Activated CD8-positive, alpha-beta memory T cell treated with anti-CD3 and anti-CD28 coated beads, Interleukin-2, amount 10 ng/mL, durations not matched to agents 7 days and 5 days (primary cell): ENCODE measurements at regions not wholly inside any gene's neighbourhood (a gene's known extent, or its start where the extent isn't known, plus 50 kb on each side); places are given as distances from the start of the nearest gene placed in this dataset.
"Not testable (repeated sequence)": the region's sequence is repeated elsewhere in the genome, so short reads cannot be mapped to it uniquely, and the experiment has no call there.

ENCODE experiments used
- ATAC-seq: fragments of 150-1000 bp; cut with Tn5 transposase; one replicate; pipeline ENCODE4 v1.10.0; 2021; ENCODE audit warnings: moderate library complexity
- CTCF ChIA-PET: fragments of 350-600 bp; sonication (Branson Sonifier 250); formaldehyde crosslinking; loops from one replicate; lab custom pipeline; 2021; ENCODE audit warnings: antibody characterized with exemption; lab: Charles Lee
- DNase-seq: peaks from one replicate; pipeline ENCODE4 v3.0.0-alpha.2; 2020
- H3K27ac Mint-ChIP-seq: one replicate; pipeline ENCODE4 v1.8.0; 2021; ENCODE audit warnings: mild to moderate bottlenecking, mixed read lengths
- H3K27me3 Mint-ChIP-seq: one replicate; pipeline ENCODE4 v1.8.0; 2021; ENCODE audit warnings: mixed read lengths
- H3K36me3 Mint-ChIP-seq: one replicate; pipeline ENCODE4 v1.8.0; 2021; ENCODE audit warnings: mild to moderate bottlenecking, mixed read lengths
- H3K4me1 Mint-ChIP-seq: one replicate; pipeline ENCODE4 v1.8.0; 2021; ENCODE audit warnings: mixed read lengths
- H3K4me3 Mint-ChIP-seq: one replicate; pipeline ENCODE4 v1.8.0; 2021; ENCODE audit warnings: mild to moderate bottlenecking, moderate library complexity, mixed read lengths
- H3K9me3 Mint-ChIP-seq: one replicate; pipeline ENCODE4 v1.8.0; 2022; ENCODE audit warnings: low read depth, mixed read lengths

GRCh38 chr7:14988941-14989340 is 86.4 kb upstream of the DGKB start:
- ATAC-seq (no peak), DNase-seq (no peak)
- Mint-ChIP-seq H3K9me3 (no peaks in the 10 kb centered on the region), H3K4me3 (no peak overlapping the region), H3K27ac (no peak overlapping the region), H3K36me3 (no peaks in the 10 kb centered on the region), H3K27me3 (no peaks in the 10 kb centered on the region), H3K4me1 (no peaks in the 10 kb centered on the region)
- CTCF ChIA-PET = no interaction called here

GRCh38 chr7:14978687-14979086 is 76.1 kb upstream of the DGKB start:
- no peak for ATAC-seq
- no peaks in the 10 kb centered on the region for H3K27me3 Mint-ChIP-seq
- H3K4me3 Mint-ChIP-seq = no peak overlapping the region
- no peaks in the 10 kb centered on the region for H3K36me3 Mint-ChIP-seq
- CTCF ChIA-PET = no interaction called here
- no peak overlapping the region for H3K27ac Mint-ChIP-seq
- H3K9me3 Mint-ChIP-seq = peaks cover 4% of the 10 kb centered on the region
- no peaks in the 10 kb centered on the region for H3K4me1 Mint-ChIP-seq
- no peak for DNase-seq

- H3K27me3 Mint-ChIP-seq = no peaks in the 10 kb centered on the region
- H3K9me3 Mint-ChIP-seq = no peaks in the 10 kb centered on the region
- no peak overlapping the region for H3K4me3 Mint-ChIP-seq
- H3K4me1 Mint-ChIP-seq = no peaks in the 10 kb centered on the region
- CTCF ChIA-PET = no interaction called here
- no peak for DNase-seq
- H3K27ac Mint-ChIP-seq = no peak overlapping the region
- no peaks in the 10 kb centered on the region for H3K36me3 Mint-ChIP-seq
- no peak for ATAC-seq
Measured at GRCh38 chr7:14974688-14975087, 72.1 kb upstream of the DGKB start.

GRCh38 chr7:14973712-14974428 is 71.3 kb upstream of the DGKB start:
- Mint-ChIP-seq H3K4me3 (no peak overlapping the region), H3K4me1 (no peaks in the 10 kb centered on the region), H3K9me3 (no peaks in the 10 kb centered on the region), H3K27me3 (no peaks in the 10 kb centered on the region), H3K27ac (no peak overlapping the region), H3K36me3 (no peaks in the 10 kb centered on the region)
- ATAC-seq = no peak
- CTCF ChIA-PET = no interaction called here
- no peak for DNase-seq

- CTCF ChIA-PET, H3K4me1 Mint-ChIP-seq, ATAC-seq, DNase-seq, H3K27ac Mint-ChIP-seq, H3K9me3 Mint-ChIP-seq, H3K36me3 Mint-ChIP-seq, H3K4me3 Mint-ChIP-seq, H3K27me3 Mint-ChIP-seq: not testable (repeated sequence)
Measured at GRCh38 chr7:14971678-14972077, 69.1 kb upstream of the DGKB start.

- ATAC-seq, CTCF ChIA-PET, H3K9me3 Mint-ChIP-seq, H3K27ac Mint-ChIP-seq, H3K4me3 Mint-ChIP-seq, H3K27me3 Mint-ChIP-seq, DNase-seq, H3K36me3 Mint-ChIP-seq, H3K4me1 Mint-ChIP-seq: not testable (repeated sequence)
Measured at GRCh38 chr7:14967376-14967775, 64.8 kb upstream of the DGKB start.

GRCh38 chr7:14962778-14963177 is 60.2 kb upstream of the DGKB start:
- Mint-ChIP-seq H3K9me3 (peaks cover 5% of the 10 kb centered on the region), H3K36me3 (no peaks in the 10 kb centered on the region), H3K4me1 (no peaks in the 10 kb centered on the region), H3K4me3 (no peak overlapping the region), H3K27me3 (no peaks in the 10 kb centered on the region), H3K27ac (no peak overlapping the region)
- no peak for ATAC-seq
- CTCF ChIA-PET = no interaction called here
- no peak for DNase-seq

GRCh38 chr7:14960721-14961120 is 58.2 kb upstream of the DGKB start:
- ATAC-seq (no peak), DNase-seq (no peak)
- H3K27me3 Mint-ChIP-seq = no peaks in the 10 kb centered on the region
- no peaks in the 10 kb centered on the region for H3K36me3 Mint-ChIP-seq
- CTCF ChIA-PET = no interaction called here
- H3K4me3 Mint-ChIP-seq = no peak overlapping the region
- no peak overlapping the region for H3K27ac Mint-ChIP-seq
- peaks cover 5% of the 10 kb centered on the region for H3K9me3 Mint-ChIP-seq
- no peaks in the 10 kb centered on the region for H3K4me1 Mint-ChIP-seq

- Mint-ChIP-seq H3K36me3 (no peaks in the 10 kb centered on the region), H3K9me3 (peaks cover under 1% of the 10 kb centered on the region), H3K27ac (no peak overlapping the region), H3K27me3 (no peaks in the 10 kb centered on the region), H3K4me3 (no peak overlapping the region), H3K4me1 (no peaks in the 10 kb centered on the region)
- ATAC-seq (no peak), DNase-seq (no peak)
- CTCF ChIA-PET = interaction anchor here (0.6 kb wide), 1 partner anchor 16 kb away, joined by 3 read pairs; no protein-coding TSS in a partner anchor
Measured at GRCh38 chr7:14959339-14959738, 56.8 kb upstream of the DGKB start.

- H3K9me3 Mint-ChIP-seq = no peaks in the 10 kb centered on the region
- CTCF ChIA-PET = no interaction called here
- no peak overlapping the region for H3K4me3 Mint-ChIP-seq
- no peaks in the 10 kb centered on the region for H3K36me3 Mint-ChIP-seq
- H3K4me1 Mint-ChIP-seq = no peaks in the 10 kb centered on the region
- ATAC-seq = no peak
- DNase-seq = no peak
- no peak overlapping the region for H3K27ac Mint-ChIP-seq
- no peaks in the 10 kb centered on the region for H3K27me3 Mint-ChIP-seq
Measured at GRCh38 chr7:14954035-14954434, 51.5 kb upstream of the DGKB start.
